ENCODE measurements at regions not wholly inside any gene's neighbourhood (a gene's known extent, or its start where the extent isn't known, plus 50 kb on each side); places are given as distances from the start of the nearest gene placed in this dataset.
"Not testable (repeated sequence)": the region's sequence is repeated elsewhere in the genome, so short reads cannot be mapped to it uniquely, and the experiment has no call there.

GRCh38 chr16:62780081-62780480 lies 743.8 kb upstream of the CDH8 start:
- not testable (repeated sequence) for DNase-seq (ENCODE audit: extremely low read depth in 1 of 2, low read depth in 1 of 2)

- no peak for DNase-seq (ENCODE audit: extremely low read depth in 1 of 2, low read depth in 1 of 2)
These were observed 728.3 kb upstream of the CDH8 start for GRCh38 chr16:62764572-62764971.

GRCh38 chr16:62760398-62760797 lies 724.2 kb upstream of the CDH8 start:
- DNase-seq (ENCODE audit: extremely low read depth in 1 of 2, low read depth in 1 of 2) = no peak

GRCh38 chr16:62755938-62756337 lies 719.7 kb upstream of the CDH8 start:
- no peak for DNase-seq (ENCODE audit: extremely low read depth in 1 of 2, low read depth in 1 of 2)

GRCh38 chr16:62752854-62753253 lies 716.6 kb upstream of the CDH8 start:
- no peak for DNase-seq (ENCODE audit: extremely low read depth in 1 of 2, low read depth in 1 of 2)

GRCh38 chr16:62751218-62751617 lies 715.0 kb upstream of the CDH8 start:
- no peak for DNase-seq (ENCODE audit: extremely low read depth in 1 of 2, low read depth in 1 of 2)

- DNase-seq (ENCODE audit: extremely low read depth in 1 of 2, low read depth in 1 of 2) = no peak
These were observed 705.5 kb upstream of the CDH8 start for GRCh38 chr16:62741692-62742091.

GRCh38 chr16:62738666-62739460 lies 702.6 kb upstream of the CDH8 start:
- no peak for DNase-seq (ENCODE audit: extremely low read depth in 1 of 2, low read depth in 1 of 2)

GRCh38 chr16:62732092-62732491 lies 695.9 kb upstream of the CDH8 start:
- DNase-seq (ENCODE audit: extremely low read depth in 1 of 2, low read depth in 1 of 2) = no peak

- DNase-seq (ENCODE audit: extremely low read depth in 1 of 2, low read depth in 1 of 2) = not testable (repeated sequence)
These were observed 688.5 kb upstream of the CDH8 start for GRCh38 chr16:62724670-62725269.

GRCh38 chr16:62720651-62721050 lies 684.4 kb upstream of the CDH8 start:
- no peak for DNase-seq (ENCODE audit: extremely low read depth in 1 of 2, low read depth in 1 of 2)

- no peak for DNase-seq (ENCODE audit: extremely low read depth in 1 of 2, low read depth in 1 of 2)
These were observed 680.8 kb upstream of the CDH8 start for GRCh38 chr16:62717026-62717425.

- no peak for DNase-seq (ENCODE audit: extremely low read depth in 1 of 2, low read depth in 1 of 2)
These were observed 679.5 kb upstream of the CDH8 start for GRCh38 chr16:62715701-62716100.

GRCh38 chr16:62712566-62712965 lies 676.3 kb upstream of the CDH8 start:
- DNase-seq (ENCODE audit: extremely low read depth in 1 of 2, low read depth in 1 of 2) = no peak

GRCh38 chr16:62711797-62712196 lies 675.6 kb upstream of the CDH8 start:
- DNase-seq (ENCODE audit: extremely low read depth in 1 of 2, low read depth in 1 of 2) = no peak

- no peak for DNase-seq (ENCODE audit: extremely low read depth in 1 of 2, low read depth in 1 of 2)
These were observed 673.6 kb upstream of the CDH8 start for GRCh38 chr16:62709794-62710193.

- no peak for DNase-seq (ENCODE audit: extremely low read depth in 1 of 2, low read depth in 1 of 2)
These were observed 665.2 kb upstream of the CDH8 start for GRCh38 chr16:62701426-62701825.

- no peak for DNase-seq (ENCODE audit: extremely low read depth in 1 of 2, low read depth in 1 of 2)
These were observed 664.4 kb upstream of the CDH8 start for GRCh38 chr16:62700426-62701294.

- DNase-seq (ENCODE audit: extremely low read depth in 1 of 2, low read depth in 1 of 2) = no peak
These were observed 656.4 kb upstream of the CDH8 start for GRCh38 chr16:62692685-62693084.

- no peak for DNase-seq (ENCODE audit: extremely low read depth in 1 of 2, low read depth in 1 of 2)
These were observed 645.6 kb upstream of the CDH8 start for GRCh38 chr16:62681819-62682218.

- no peak for DNase-seq (ENCODE audit: extremely low read depth in 1 of 2, low read depth in 1 of 2)
These were observed 642.6 kb upstream of the CDH8 start for GRCh38 chr16:62678796-62679195.

- no peak for DNase-seq (ENCODE audit: extremely low read depth in 1 of 2, low read depth in 1 of 2)
These were observed 640.1 kb upstream of the CDH8 start for GRCh38 chr16:62676306-62676705.

Measured in stimulated activated CD8-positive, alpha-beta memory T cell treated with anti-CD3 and anti-CD28 coated beads, Interleukin-7, amount 100 ng/mL, for 48 hours (primary cell).